ENCODE measurements at regions not wholly inside any gene's neighbourhood (a gene's known extent, or its start where the extent isn't known, plus 50 kb on each side); places are given as distances from the start of the nearest gene placed in this dataset.

- no peak overlapping the region for H2AFZ ChIP-seq (replicated peaks; ENCODE audit: low read length, poor library complexity)
- H4K91ac ChIP-seq (ENCODE audit: insufficient read depth, low read depth, low read length): no peak overlapping the region
- no TSS peak for BruUV-seq (replicated peaks)
- H3K79me1 ChIP-seq (ENCODE audit: low read depth in 1 of 2, low read length in 2 of 2): no peaks in the 10 kb centered on the region
- no peak overlapping the region for H2BK20ac ChIP-seq (ENCODE audit: low read depth, low read length)
- H2BK15ac ChIP-seq (ENCODE audit: low read depth, low read length): no peak overlapping the region
- no peak overlapping the region for H2AK9ac ChIP-seq (replicated peaks; ENCODE audit: low read depth, low read length, poor library complexity)
- no peak overlapping the region for H3K27ac ChIP-seq (ENCODE audit: insufficient read depth, low read length)
- no peak overlapping the region for H2AK5ac ChIP-seq (ENCODE audit: low read depth, low read length)
- H3K4me3 ChIP-seq (ENCODE audit: insufficient read depth, low read depth, low read length): no peak overlapping the region
- no peak overlapping the region for H3K14ac ChIP-seq (replicated peaks; ENCODE audit: low read depth, low read length)
- H3K18ac ChIP-seq (ENCODE audit: low read depth, low read length): no peak overlapping the region
- H4K20me1 ChIP-seq (ENCODE audit: insufficient read depth, low read length): no peaks in the 10 kb centered on the region
- no peaks in the 10 kb centered on the region for H3K27me3 ChIP-seq (ENCODE audit: control insufficient read depth, insufficient read depth, low read length)
- ChIA-PET CTCF (interaction anchor here (0.7 kb wide), 1 partner anchor 9 kb away, joined by 3 read pairs; no protein-coding TSS in a partner anchor), POLR2A (ENCODE audit: unreplicated experiment) (no interaction called here)
- H2BK5ac ChIP-seq (ENCODE audit: low read depth, low read length, poor library complexity, severe bottlenecking): no peak overlapping the region
- H3K36me3 ChIP-seq (ENCODE audit: control insufficient read depth, insufficient read depth, low read length): no peaks in the 10 kb centered on the region
- H3K4me2 ChIP-seq (ENCODE audit: low read depth, low read length): no peak overlapping the region
- no peaks in the 10 kb centered on the region for H3K9me1 ChIP-seq (ENCODE audit: insufficient read depth, low read length)
- intact Hi-C loops (cut with micrococcal nuclease): no loop called here
- H2BK120ac ChIP-seq (ENCODE audit: low read depth, low read length): no peak overlapping the region
- TF ChIP-seq CHD1 (IDR thresholded peaks at IDR 0.05; ENCODE audit: low read depth, low read length) (no peak), CEBPB (IDR thresholded peaks at IDR 0.05; ENCODE audit: low read depth, low read length) (peak; percentile 80)
- in situ Hi-C loops (cut with MboI; ENCODE audit: low sequenced_read_pairs): no loop called here
- H4K5ac ChIP-seq (ENCODE audit: low read depth, low read length): no peak overlapping the region
- no peak overlapping the region for H3K4ac ChIP-seq (ENCODE audit: low read depth, low read length)
- H3K56ac ChIP-seq (ENCODE audit: extremely low read depth, insufficient read depth, low read length): no peak overlapping the region
- H3K4me1 ChIP-seq (ENCODE audit: control insufficient read depth, insufficient read depth, low read length): no peaks in the 10 kb centered on the region; the same call in 1 of the 2 replicates
- dilution Hi-C loops (cut with HindIII; ENCODE audit: low sequenced_read_pairs, unreplicated experiment): no loop called here
- no peak overlapping the region for H3K23ac ChIP-seq (ENCODE audit: low read depth, low read length)
- DNase-seq (peak; percentile 23), ATAC-seq (ENCODE audit: low read depth) (peak; percentile 14; the same call in 1 of the 2 replicates)
- H3K9me3 ChIP-seq (ENCODE audit: control insufficient read depth, insufficient read depth, low read length): no peaks in the 10 kb centered on the region
- H3K9ac ChIP-seq (ENCODE audit: low read depth, low read length): no peak overlapping the region
- no peak overlapping the region for H4K8ac ChIP-seq (ENCODE audit: low read depth in 2 of 2, low read length in 2 of 2)
Observed at GRCh38 chr9:107866711-107867311, 377.2 kb upstream of the KLF4 start.
